ENCODE measurements at regions not wholly inside any gene's neighbourhood (a gene's known extent, or its start where the extent isn't known, plus 50 kb on each side); places are given as distances from the start of the nearest gene placed in this dataset.
"Not testable (repeated sequence)": the region's sequence is repeated elsewhere in the genome, so short reads cannot be mapped to it uniquely, and the experiment has no call there.

GRCh38 chr2:146429366-146429765 is 1415.5 kb upstream of the ACVR2A start:
- no peak for TF ChIP-seq CTCF (IDR thresholded peaks at IDR 0.05; ENCODE audit: extremely low read depth, insufficient read depth, missing control alignments)
- no peak for DNase-seq (ENCODE audit: low spot score)
- in situ Hi-C loops (cut with MboI; ENCODE audit: low pct_unique_long_range_greater_than_20kb, low sequenced_read_pairs, unreplicated experiment) = no loop called here

GRCh38 chr2:146417942-146418341 is 1426.9 kb upstream of the ACVR2A start:
- no peak for TF ChIP-seq CTCF (IDR thresholded peaks at IDR 0.05; ENCODE audit: extremely low read depth, insufficient read depth, missing control alignments)
- DNase-seq (ENCODE audit: low spot score) = no peak
- in situ Hi-C loops (cut with MboI; ENCODE audit: low pct_unique_long_range_greater_than_20kb, low sequenced_read_pairs, unreplicated experiment) = no loop called here

- no peak for DNase-seq (ENCODE audit: low spot score)
- TF ChIP-seq CTCF (IDR thresholded peaks at IDR 0.05; ENCODE audit: extremely low read depth, insufficient read depth, missing control alignments) = no peak
- in situ Hi-C loops (cut with MboI; ENCODE audit: low pct_unique_long_range_greater_than_20kb, low sequenced_read_pairs, unreplicated experiment) = no loop called here
Measured at GRCh38 chr2:146415291-146415690, 1429.5 kb upstream of the ACVR2A start.

- DNase-seq (ENCODE audit: low spot score) = no peak
- no peak for TF ChIP-seq CTCF (IDR thresholded peaks at IDR 0.05; ENCODE audit: extremely low read depth, insufficient read depth, missing control alignments)
- in situ Hi-C loops (cut with MboI; ENCODE audit: low pct_unique_long_range_greater_than_20kb, low sequenced_read_pairs, unreplicated experiment) = no loop called here
Measured at GRCh38 chr2:146414456-146414855, 1430.4 kb upstream of the ACVR2A start.

- TF ChIP-seq CTCF (IDR thresholded peaks at IDR 0.05; ENCODE audit: extremely low read depth, insufficient read depth, missing control alignments) = no peak
- in situ Hi-C loops (cut with MboI; ENCODE audit: low pct_unique_long_range_greater_than_20kb, low sequenced_read_pairs, unreplicated experiment) = no loop called here
- DNase-seq (ENCODE audit: low spot score) = no peak
Measured at GRCh38 chr2:146413086-146413610, 1431.7 kb upstream of the ACVR2A start.

GRCh38 chr2:146412625-146413024 is 1432.2 kb upstream of the ACVR2A start:
- DNase-seq (ENCODE audit: low spot score) = no peak
- in situ Hi-C loops (cut with MboI; ENCODE audit: low pct_unique_long_range_greater_than_20kb, low sequenced_read_pairs, unreplicated experiment) = no loop called here
- TF ChIP-seq CTCF (IDR thresholded peaks at IDR 0.05; ENCODE audit: extremely low read depth, insufficient read depth, missing control alignments) = no peak

- in situ Hi-C loops (cut with MboI; ENCODE audit: low pct_unique_long_range_greater_than_20kb, low sequenced_read_pairs, unreplicated experiment); DNase-seq (ENCODE audit: low spot score): not testable (repeated sequence)
Measured at GRCh38 chr2:146405402-146406309, 1439.2 kb upstream of the ACVR2A start.

- in situ Hi-C loops (cut with MboI; ENCODE audit: low pct_unique_long_range_greater_than_20kb, low sequenced_read_pairs, unreplicated experiment) = not testable (repeated sequence)
Measured at GRCh38 chr2:146403546-146404160, 1441.2 kb upstream of the ACVR2A start.

More at GRCh38 chr2:146403546-146404160, 1441.2 kb upstream of the ACVR2A start:
- DNase-seq (ENCODE audit: low spot score) = not testable (repeated sequence)

Measured in GM13977 (cell line).